Large intestine (tissue), 3 donors: ENCODE measurements at regions not wholly inside any gene's neighbourhood (a gene's known extent, or its start where the extent isn't known, plus 50 kb on each side); places are given as distances from the start of the nearest gene placed in this dataset.
A peak's percentile ranks its signal among the peaks of the same experiment; 100 is the strongest.
"Not testable (repeated sequence)": the region's sequence is repeated elsewhere in the genome, so short reads cannot be mapped to it uniquely, and the experiment has no call there.

Experiments used
- DNase-seq, 2 donors: peaks; one replicate each; pipeline versions ENCODE4 v3.0.0 to v3.0.0-alpha.2; 2013
- H3K27ac ChIP-seq: one replicate; pipeline ENCODE4 v1.5.1; 2013; ENCODE audit warnings: low read length
- H3K27me3 ChIP-seq: 2 replicates; pipeline ENCODE4 v1.6.1; 2013; ENCODE audit warnings: low read length; ENCODE audit not compliant: control insufficient read depth, insufficient read depth
- H3K36me3 ChIP-seq: 2 replicates; pipeline ENCODE4 v1.6.1; 2013; ENCODE audit warnings: low read length; ENCODE audit not compliant: control insufficient read depth, insufficient read depth
- H3K4me1 ChIP-seq: one replicate; pipeline ENCODE4 v1.6.1; 2013; ENCODE audit warnings: low read length; ENCODE audit not compliant: control insufficient read depth, insufficient read depth
- H3K4me3 ChIP-seq: one replicate; pipeline ENCODE4 v1.5.1; 2013; ENCODE audit warnings: low read length
- H3K9me3 ChIP-seq: one replicate; pipeline ENCODE4 v1.6.1; 2013; ENCODE audit warnings: mild to moderate bottlenecking, low read depth, low read length, moderate library complexity; ENCODE audit not compliant: control insufficient read depth
- WGBS: methylation state at CpG from one replicate; pipeline ENCODE4 v1.1.5; 2013; ENCODE audit warnings: low lambda C conversion rate; ENCODE audit not compliant: insufficient coverage; 5-methylcytosine and 5-hydroxymethylcytosine counted together

- WGBS: no CpG with 5 or more reads among the region's 15 CpGs
- Histone ChIP-seq H3K27me3 (peaks cover 8% of the 10 kb centered on the region), H3K36me3 (no peaks in the 10 kb centered on the region)
Measured at GRCh38 chr5:171542525-171543140, 123.2 kb downstream of the FGF18 start.

DNA sequence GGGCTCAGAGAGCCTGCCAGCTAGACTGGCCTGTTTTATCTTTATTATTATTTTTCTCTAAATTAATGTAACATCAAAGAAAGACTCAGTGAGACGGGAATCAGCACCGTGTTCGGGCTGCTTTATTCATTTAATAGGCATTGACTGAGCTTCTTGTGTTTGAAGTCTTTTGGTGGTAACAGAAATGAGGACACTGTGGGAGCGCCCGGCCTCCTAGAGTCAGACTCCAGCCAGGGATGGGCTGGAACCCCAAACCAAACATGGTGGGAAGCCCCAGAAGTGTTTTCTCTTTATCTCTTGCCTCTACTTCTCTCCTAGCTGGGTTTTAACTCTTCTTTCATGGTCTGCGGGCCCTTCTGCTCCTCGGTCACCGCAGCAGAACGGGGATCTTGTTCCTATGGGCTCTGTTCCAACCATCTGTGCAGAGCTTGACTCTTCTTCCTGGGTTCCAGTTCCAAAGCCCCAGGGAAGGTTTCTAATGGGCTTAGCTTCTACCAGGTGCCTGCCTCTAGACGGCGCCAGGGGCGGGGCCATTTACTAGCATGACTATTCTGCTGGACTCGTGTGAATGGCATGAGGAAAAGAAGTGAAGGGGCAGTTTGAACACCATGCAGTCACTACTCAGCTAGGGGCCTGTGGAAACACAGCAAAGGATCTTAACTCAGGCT, 123.8 kb downstream of the FGF18 start:
- Histone ChIP-seq H3K36me3 (no peaks in the 10 kb centered on the region), H3K27ac (no peak overlapping the region), H3K9me3 (no peaks in the 10 kb centered on the region), H3K4me1 (no peaks in the 10 kb centered on the region), H3K27me3 (peaks cover 8% of the 10 kb centered on the region), H3K4me3 (no peak overlapping the region)
- WGBS: no CpG with 5 or more reads among the region's 13 CpGs
- no peak for DNase-seq

More at GRCh38 chr5:171542525-171543140, 123.2 kb downstream of the FGF18 start:
- H3K9me3 ChIP-seq: no peaks in the 10 kb centered on the region
- no peak for DNase-seq
- no peak overlapping the region for H3K4me3 ChIP-seq
- H3K27ac ChIP-seq: no peak overlapping the region
- no peaks in the 10 kb centered on the region for H3K4me1 ChIP-seq

DNA sequence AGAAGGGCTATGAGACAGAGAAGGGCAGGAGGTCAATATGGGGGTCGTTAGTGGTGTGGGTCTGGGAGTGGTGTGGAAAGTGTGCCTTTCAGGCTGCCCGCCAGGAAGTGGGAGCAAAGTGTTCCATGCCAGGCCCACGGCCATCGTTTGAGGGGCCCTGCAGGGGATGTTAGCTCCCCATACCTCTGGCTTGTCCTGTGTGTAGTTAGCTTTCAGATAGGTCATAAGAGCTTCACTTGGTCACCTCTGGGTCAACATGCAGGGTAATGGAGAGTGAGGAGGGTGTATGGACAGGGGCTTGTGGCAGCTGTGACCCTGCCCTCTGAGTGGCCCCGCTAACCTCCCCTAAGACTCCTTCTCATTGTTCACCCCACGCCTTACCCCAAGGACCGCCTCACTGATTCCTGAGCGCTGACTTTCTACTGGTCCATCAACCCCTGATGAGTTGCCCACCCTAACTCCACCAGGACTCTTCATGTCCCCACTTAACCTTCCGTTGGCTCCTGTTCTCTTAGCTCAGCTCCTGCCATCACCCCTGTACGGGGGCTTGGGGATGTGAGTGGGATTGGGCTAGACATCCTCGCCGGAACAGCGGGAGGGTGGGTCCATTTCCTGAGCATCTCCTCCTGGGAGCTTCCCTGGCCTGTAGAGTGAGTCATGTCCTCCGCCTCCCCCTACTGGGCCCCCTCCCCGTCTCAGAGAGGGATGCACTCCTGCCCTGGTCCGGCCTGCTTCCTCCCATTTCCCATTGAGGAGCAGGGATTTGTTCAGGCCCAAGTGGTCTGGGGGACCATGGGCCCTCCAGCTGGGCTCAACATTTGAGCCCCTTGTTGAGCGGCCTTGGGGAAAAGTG, 125.7 kb downstream of the FGF18 start:
- Histone ChIP-seq H3K27me3 (peaks cover 8% of the 10 kb centered on the region), H3K36me3 (no peaks in the 10 kb centered on the region), H3K4me3 (no peak overlapping the region), H3K27ac (no peak overlapping the region), H3K9me3 (no peaks in the 10 kb centered on the region), H3K4me1 (no peaks in the 10 kb centered on the region)
- no peak for DNase-seq
- 100% methylated on average over 2 of the region's 17 CpGs for WGBS

GRCh38 chr5:171549274-171549673, 129.8 kb downstream of the FGF18 start:
- no peak overlapping the region for H3K27ac ChIP-seq
- WGBS: 42% methylated on average over 4 of the region's 8 CpGs
- no peak overlapping the region for H3K4me3 ChIP-seq
- no peaks in the 10 kb centered on the region for H3K27me3 ChIP-seq
- no peaks in the 10 kb centered on the region for H3K36me3 ChIP-seq
- peak in 1 of 2 donors; percentile 32 for DNase-seq
- no peaks in the 10 kb centered on the region for H3K9me3 ChIP-seq
- no peaks in the 10 kb centered on the region for H3K4me1 ChIP-seq

GRCh38 chr5:171553817-171554216, 134.4 kb downstream of the FGF18 start:
- DNase-seq, H3K27me3 ChIP-seq, H3K36me3 ChIP-seq, H3K4me3 ChIP-seq, H3K27ac ChIP-seq, H3K9me3 ChIP-seq, H3K4me1 ChIP-seq: not testable (repeated sequence)
- WGBS: no CpG with 5 or more reads among the region's 7 CpGs

DNA sequence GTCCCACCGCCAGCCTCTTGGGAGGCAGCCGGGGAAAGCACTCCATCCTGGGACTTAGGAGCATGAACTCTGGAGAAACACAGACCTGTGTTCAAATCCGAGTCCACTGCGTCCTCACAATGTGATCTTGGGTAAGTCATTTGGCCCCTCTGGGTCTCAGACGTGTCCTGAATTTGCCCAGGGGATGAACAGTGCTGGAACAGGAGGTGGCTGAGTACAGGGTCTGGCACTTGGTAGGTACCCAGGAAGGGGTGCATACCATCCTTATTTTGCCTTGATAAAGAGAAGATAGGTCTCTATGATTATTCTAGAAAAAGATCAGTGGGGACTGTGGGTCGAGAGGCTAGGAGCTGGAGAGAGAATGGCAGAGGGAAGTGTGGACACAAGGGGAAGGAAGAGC, 135.7 kb downstream of the FGF18 start:
- H3K4me1 ChIP-seq: no peaks in the 10 kb centered on the region
- H3K36me3 ChIP-seq: no peaks in the 10 kb centered on the region
- H3K27me3 ChIP-seq: peaks cover 5% of the 10 kb centered on the region
- H3K9me3 ChIP-seq: no peaks in the 10 kb centered on the region
- DNase-seq: no peak
- WGBS: no CpG with 5 or more reads among the region's 6 CpGs
- H3K27ac ChIP-seq: no peak overlapping the region
- H3K4me3 ChIP-seq: no peak overlapping the region

DNA sequence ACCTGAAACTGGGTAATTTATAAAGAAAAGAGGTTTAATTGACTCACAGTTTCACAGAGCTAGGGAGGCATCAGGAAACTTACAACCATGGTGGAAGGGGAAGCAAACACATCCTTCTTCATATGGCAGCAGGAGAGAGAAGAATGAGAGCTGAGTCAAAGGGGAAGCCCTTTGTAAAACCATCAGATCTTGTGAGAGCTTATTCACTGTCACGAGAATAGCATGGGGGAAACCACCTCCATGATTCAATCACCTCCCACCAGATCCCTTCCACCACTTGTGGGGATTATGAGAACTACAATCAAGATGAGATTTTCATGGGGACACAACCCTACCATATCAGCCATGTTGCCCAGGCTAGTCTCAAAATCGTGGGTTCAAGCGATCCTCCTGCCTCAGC, 143.4 kb downstream of the FGF18 start:
- no peak for DNase-seq
- no peak overlapping the region for H3K27ac ChIP-seq
- no CpG with 5 or more reads among the region's 3 CpGs for whole genome bisulfite sequencing
- no peaks in the 10 kb centered on the region for H3K36me3 ChIP-seq
- H3K9me3 ChIP-seq: no peaks in the 10 kb centered on the region
- no peak overlapping the region for H3K4me3 ChIP-seq
- no peaks in the 10 kb centered on the region for H3K27me3 ChIP-seq
- H3K4me1 ChIP-seq: no peaks in the 10 kb centered on the region

- Histone ChIP-seq H3K4me1 (no peaks in the 10 kb centered on the region), H3K36me3 (no peaks in the 10 kb centered on the region), H3K27me3 (no peaks in the 10 kb centered on the region), H3K4me3 (no peak overlapping the region), H3K9me3 (no peaks in the 10 kb centered on the region), H3K27ac (no peak overlapping the region)
- no peak for DNase-seq
- no CpG with 5 or more reads among the region's 1 CpG for WGBS
Measured at GRCh38 chr5:171568389-171568788, 148.9 kb downstream of the FGF18 start.

DNA sequence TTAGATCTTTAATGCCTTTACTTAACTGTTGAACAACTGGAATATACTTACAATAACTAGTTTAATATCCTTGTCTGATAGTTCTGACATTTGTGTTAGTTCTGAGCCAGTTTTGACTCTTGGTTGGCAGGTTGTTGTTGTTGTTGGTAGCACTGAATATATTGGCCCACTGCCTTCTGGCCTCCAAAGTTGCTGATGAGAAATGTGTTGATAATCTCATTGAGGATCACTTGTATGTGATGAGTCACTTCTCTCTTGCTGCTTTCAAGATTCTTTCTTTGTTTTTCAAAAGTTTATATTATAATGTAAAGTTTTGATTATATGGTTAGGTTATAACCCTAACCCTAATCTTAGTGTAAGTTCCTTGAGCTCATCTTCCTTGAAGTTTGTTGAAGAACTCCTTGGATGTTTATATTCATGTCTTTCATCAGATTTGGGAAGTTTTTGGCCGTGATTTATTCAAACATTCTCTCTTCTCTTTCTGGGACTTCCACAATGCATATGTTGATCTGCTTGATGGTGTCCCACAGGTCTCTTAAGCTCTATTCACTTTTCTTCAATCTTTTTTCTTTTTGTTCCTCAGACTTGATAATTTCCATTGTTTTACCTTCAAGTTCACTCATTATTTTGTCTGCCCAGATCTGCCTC, 149.7 kb downstream of the FGF18 start:
- no peak for DNase-seq
- Histone ChIP-seq H3K4me3 (no peak overlapping the region), H3K27me3 (no peaks in the 10 kb centered on the region), H3K9me3 (no peaks in the 10 kb centered on the region), H3K36me3 (no peaks in the 10 kb centered on the region), H3K4me1 (no peaks in the 10 kb centered on the region), H3K27ac (no peak overlapping the region)
- 0% methylated on average over 1 of the region's 1 CpG for WGBS

DNA sequence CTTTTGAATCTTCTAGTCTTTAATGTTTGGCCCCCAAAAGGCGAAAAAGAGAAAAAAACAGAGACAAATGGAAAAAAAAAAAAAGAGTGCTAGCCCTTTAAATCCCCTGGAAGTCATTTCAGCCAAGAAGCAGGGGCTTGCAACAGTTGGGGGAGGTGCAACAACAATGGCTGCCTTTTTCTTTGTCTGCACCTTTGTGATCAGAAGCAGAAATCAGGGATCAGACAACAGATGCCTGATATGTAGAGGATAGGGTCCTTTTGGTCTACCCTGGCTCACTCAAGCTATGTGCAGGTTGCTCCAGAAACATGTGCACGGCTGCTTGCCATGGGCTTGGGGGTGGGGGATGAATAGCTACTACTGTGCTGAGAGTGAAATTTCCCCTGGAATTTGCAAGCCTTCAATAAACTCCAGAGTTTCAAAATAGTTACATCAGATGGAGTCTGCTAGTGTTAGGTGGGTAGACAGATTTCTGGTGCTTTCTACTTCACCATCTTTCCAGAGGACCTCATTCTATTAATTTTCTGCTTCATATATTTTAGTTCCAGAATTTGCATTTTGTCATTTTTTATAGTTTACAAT, 150.9 kb downstream of the FGF18 start:
- Histone ChIP-seq H3K36me3 (no peaks in the 10 kb centered on the region), H3K4me1 (no peaks in the 10 kb centered on the region), H3K4me3 (no peak overlapping the region), H3K9me3 (no peaks in the 10 kb centered on the region), H3K27ac (no peak overlapping the region), H3K27me3 (peaks cover 4% of the 10 kb centered on the region)
- WGBS: 50% methylated on average over 1 of the region's 2 CpGs
- no peak for DNase-seq
